ENCODE measurements at regions not wholly inside any gene's neighbourhood (a gene's known extent, or its start where the extent isn't known, plus 50 kb on each side); places are given as distances from the start of the nearest gene placed in this dataset.

DNA sequence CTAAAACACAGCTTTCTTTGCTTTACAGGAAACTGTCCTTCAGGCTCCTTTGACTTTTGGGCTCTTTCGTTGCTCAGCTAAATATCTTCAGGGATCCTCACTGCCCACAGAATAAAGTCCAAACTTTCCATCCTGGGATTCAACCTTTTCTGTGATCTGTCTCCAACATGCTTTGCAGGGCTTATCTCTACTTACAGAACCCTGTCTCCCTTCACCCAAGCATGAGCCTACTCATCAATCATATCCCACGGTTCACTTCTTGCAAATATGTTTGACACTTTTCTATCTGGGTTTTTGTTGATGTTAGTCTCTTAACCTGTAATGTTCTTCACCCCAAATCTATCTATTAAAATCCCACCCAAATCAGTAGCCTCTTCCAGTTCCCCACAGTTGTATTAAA, 93.5 kb upstream of the ADRA1D start:
- no peak for TF ChIP-seq EZH2 (IDR thresholded peaks at IDR 0.05; ENCODE audit: borderline replicate concordance, low read length)
- TF ChIP-seq, protein P1, sequence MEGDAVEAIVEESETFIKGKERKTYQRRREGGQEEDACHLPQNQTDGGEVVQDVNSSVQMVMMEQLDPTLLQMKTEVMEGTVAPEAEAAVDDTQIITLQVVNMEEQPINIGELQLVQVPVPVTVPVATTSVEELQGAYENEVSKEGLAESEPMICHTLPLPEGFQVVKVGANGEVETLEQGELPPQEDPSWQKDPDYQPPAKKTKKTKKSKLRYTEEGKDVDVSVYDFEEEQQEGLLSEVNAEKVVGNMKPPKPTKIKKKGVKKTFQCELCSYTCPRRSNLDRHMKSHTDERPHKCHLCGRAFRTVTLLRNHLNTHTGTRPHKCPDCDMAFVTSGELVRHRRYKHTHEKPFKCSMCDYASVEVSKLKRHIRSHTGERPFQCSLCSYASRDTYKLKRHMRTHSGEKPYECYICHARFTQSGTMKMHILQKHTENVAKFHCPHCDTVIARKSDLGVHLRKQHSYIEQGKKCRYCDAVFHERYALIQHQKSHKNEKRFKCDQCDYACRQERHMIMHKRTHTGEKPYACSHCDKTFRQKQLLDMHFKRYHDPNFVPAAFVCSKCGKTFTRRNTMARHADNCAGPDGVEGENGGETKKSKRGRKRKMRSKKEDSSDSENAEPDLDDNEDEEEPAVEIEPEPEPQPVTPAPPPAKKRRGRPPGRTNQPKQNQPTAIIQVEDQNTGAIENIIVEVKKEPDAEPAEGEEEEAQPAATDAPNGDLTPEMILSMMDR (IDR thresholded peaks at IDR 0.05; ENCODE audit: low read length) = no peak
